Gastroesophageal sphincter (tissue), 4 donors: ENCODE measurements at regions not wholly inside any gene's neighbourhood (a gene's known extent, or its start where the extent isn't known, plus 50 kb on each side); places are given as distances from the start of the nearest gene placed in this dataset.

Experiments used
- ATAC-seq: fragments of 150-250 bp; one replicate; pipeline ENCODE4 v1.9.1; 2016; ENCODE audit warnings: mild to moderate bottlenecking, moderate library complexity
- H3K27ac ChIP-seq, 4 donors: fragments of 200-600 bp; sonication (generic) in 3 of 4; 1 replicate in 3 of 4; 2 replicates in 1 of 4; pipeline ENCODE4 v1.5.1; 2016 to 2019
- H3K27me3 ChIP-seq: fragments of 200-600 bp; sonication (generic); one replicate; pipeline ENCODE4 v1.5.1; 2019
- H3K36me3 ChIP-seq, 2 donors: fragments of 200-600 bp; sonication (generic); one replicate each; pipeline ENCODE4 v1.5.1; 2019; ENCODE audit warnings: control low read depth in 1 of 2
- H3K4me1 ChIP-seq, 3 donors: fragments of 200-600 bp; sonication (generic); 1 replicate in 2 of 3; 2 replicates in 1 of 3; pipeline ENCODE4 v1.5.1; 2016 to 2019; ENCODE audit warnings: control low read depth in 2 of 3
- H3K4me3 ChIP-seq, 2 donors: fragments of 200-600 bp; sonication (generic); one replicate each; pipeline ENCODE4 v1.5.1; 2019; ENCODE audit warnings: mild to moderate bottlenecking in 1 of 2, moderate library complexity in 1 of 2
- H3K9me3 ChIP-seq, 3 donors: fragments of 200-600 bp; sonication (generic); one replicate each; pipeline ENCODE4 v1.5.1; 2017 to 2019; ENCODE audit warnings: control low read depth in 2 of 3
- EP300 ChIP-seq: sonication (generic); formaldehyde crosslinking; IDR thresholded peaks from one replicate; pipeline ENCODE4 v1.6.1; 2017; ENCODE audit warnings: antibody characterized with exemption, mild to moderate bottlenecking
- POLR2A ChIP-seq, 2 donors: fragments of 450-650 bp; IDR thresholded peaks; one replicate each; pipeline ENCODE4 v1.6.1; 2017; ENCODE audit warnings: antibody characterized with exemption in 2 of 2, mild to moderate bottlenecking in 2 of 2, moderate library complexity in 1 of 2
- POLR2AphosphoS5 ChIP-seq: sonication (generic); formaldehyde crosslinking; IDR thresholded peaks from one replicate; pipeline ENCODE4 v1.6.1; 2017; ENCODE audit warnings: antibody characterized with exemption
- WGBS, 2 donors: methylation state at CpG; one replicate each; pipeline ENCODE4 v1.1.5; 2018; ENCODE audit warnings: low coverage in 1 of 2; 5-methylcytosine and 5-hydroxymethylcytosine counted together
- TF ChIP-seq, protein P1 (sequence below), 4 experiments: fragments of 200-600 bp in 2 of 4; fragments of 450-650 bp in 2 of 4; sonication (generic) in 1 of 4; IDR thresholded peaks; one replicate each; pipeline ENCODE4 v1.5.1; 2017 to 2019; ENCODE audit warnings: antibody characterized with exemption in 4 of 4, mild to moderate bottlenecking in 2 of 4, moderate library complexity in 2 of 4

DNA sequence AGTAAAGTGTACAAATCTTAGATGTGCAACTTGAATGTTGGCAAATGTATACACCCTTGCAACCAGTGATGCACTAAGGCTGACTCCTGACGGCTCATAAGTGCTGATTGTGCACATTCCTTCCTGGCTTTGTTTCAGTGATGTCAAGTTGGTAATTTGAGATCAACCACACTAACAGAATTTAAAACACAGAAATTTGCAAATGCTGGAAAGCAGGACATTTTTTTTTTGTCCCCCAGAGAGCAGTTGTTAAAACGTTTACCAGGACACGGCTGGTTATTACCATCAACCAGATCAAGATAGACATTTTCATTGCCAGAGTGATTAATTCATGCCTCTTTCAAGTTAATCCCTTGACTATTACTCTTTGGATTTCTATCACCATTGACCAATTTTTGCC, 735.6 kb downstream of the RFPL4B start:
- no peak overlapping the region for H3K27ac ChIP-seq
- no peaks in the 10 kb centered on the region for H3K4me1 ChIP-seq
- 26 to 38% methylated on average over 3 of the region's 3 CpGs for WGBS, 2 donors
- ATAC-seq, result no peak
- TF ChIP-seq POLR2AphosphoS5 (no peak), EP300 (no peak), POLR2A (IDR thresholded peaks at IDR 0.05) (no peak)
- TF ChIP-seq, protein P1, sequence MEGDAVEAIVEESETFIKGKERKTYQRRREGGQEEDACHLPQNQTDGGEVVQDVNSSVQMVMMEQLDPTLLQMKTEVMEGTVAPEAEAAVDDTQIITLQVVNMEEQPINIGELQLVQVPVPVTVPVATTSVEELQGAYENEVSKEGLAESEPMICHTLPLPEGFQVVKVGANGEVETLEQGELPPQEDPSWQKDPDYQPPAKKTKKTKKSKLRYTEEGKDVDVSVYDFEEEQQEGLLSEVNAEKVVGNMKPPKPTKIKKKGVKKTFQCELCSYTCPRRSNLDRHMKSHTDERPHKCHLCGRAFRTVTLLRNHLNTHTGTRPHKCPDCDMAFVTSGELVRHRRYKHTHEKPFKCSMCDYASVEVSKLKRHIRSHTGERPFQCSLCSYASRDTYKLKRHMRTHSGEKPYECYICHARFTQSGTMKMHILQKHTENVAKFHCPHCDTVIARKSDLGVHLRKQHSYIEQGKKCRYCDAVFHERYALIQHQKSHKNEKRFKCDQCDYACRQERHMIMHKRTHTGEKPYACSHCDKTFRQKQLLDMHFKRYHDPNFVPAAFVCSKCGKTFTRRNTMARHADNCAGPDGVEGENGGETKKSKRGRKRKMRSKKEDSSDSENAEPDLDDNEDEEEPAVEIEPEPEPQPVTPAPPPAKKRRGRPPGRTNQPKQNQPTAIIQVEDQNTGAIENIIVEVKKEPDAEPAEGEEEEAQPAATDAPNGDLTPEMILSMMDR (IDR thresholded peaks at IDR 0.05), result no peak
- no peak overlapping the region for H3K4me3 ChIP-seq
- no peaks in the 10 kb centered on the region for H3K36me3 ChIP-seq
- no peaks in the 10 kb centered on the region for H3K27me3 ChIP-seq
- H3K9me3 ChIP-seq, result no peaks in the 10 kb centered on the region

DNA sequence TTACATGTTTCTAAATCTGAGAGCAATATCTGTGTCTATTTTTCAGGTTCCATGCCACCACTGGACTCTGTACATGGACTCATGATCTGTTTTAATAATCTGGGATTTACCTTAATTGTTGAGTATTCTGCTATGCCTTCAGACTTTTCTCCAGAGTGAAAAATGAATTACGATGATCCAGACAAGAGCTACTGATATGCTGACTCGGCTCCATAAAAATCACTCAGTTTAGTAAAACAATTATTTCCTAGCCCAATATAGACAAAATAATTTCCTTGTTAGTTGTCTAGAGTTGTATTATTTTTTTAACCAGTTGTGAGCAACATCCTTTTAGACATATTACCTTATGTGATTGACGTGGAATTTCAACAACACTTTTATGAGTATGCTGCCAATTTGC, 736.8 kb downstream of the RFPL4B start:
- 100% methylated on average over 3 of the region's 3 CpGs for WGBS, 2 donors
- H3K27me3 ChIP-seq, result no peaks in the 10 kb centered on the region
- no peak for ATAC-seq
- no peaks in the 10 kb centered on the region for H3K36me3 ChIP-seq
- H3K4me3 ChIP-seq, result no peak overlapping the region
- H3K9me3 ChIP-seq, result no peaks in the 10 kb centered on the region
- TF ChIP-seq POLR2AphosphoS5, result no peak
- no peak for TF ChIP-seq EP300
- TF ChIP-seq, protein P1 (IDR thresholded peaks at IDR 0.05), result no peak
- no peak for TF ChIP-seq POLR2A (IDR thresholded peaks at IDR 0.05)
- H3K27ac ChIP-seq, result no peak overlapping the region
- H3K4me1 ChIP-seq, result no peaks in the 10 kb centered on the region

DNA sequence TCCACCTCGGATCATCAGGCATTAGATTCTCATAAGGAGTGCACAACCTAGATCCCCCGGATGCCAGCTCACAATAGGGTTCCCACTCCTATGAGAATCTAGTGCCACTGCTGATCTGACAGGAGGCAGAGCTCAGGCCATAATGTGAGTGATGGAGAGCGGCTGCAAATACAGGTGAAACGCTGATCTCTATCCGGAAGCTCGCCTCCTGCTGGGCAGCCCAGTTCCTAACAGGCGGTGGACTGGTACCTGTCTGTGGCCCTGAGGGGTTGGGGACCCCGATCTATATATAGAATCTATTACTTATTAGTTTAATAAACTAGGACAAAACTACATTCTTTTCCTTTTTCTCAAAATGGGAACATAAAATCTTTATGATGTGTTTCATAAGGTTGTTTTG, 741.9 kb downstream of the RFPL4B start:
- TF ChIP-seq, protein P1 (IDR thresholded peaks at IDR 0.05), result no peak
- TF ChIP-seq POLR2AphosphoS5 (no peak), EP300 (no peak), POLR2A (IDR thresholded peaks at IDR 0.05) (no peak)

DNA sequence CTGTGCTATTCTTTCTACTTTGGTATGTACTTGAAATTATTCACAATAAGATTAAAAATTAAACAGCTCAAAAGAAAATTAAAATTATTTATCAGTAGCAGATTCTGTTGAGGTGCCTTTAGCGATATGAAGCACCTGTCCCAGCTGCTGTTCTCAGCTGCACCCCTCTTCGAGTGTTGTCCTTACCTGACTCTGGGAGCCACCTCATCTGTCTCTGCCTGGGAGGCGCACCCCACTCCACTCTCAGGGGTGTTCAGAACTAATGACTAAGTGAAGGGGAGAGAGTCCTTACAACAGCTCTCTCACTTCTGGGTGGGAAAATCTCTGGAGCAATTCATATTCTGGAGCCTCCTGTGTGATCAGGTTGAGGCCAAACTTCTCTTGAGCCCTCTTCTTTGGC, 745.7 kb downstream of the RFPL4B start:
- WGBS, 2 donors, result 71 to 95% methylated on average over 2 to 3 of the region's 3 CpGs
- H3K36me3 ChIP-seq, result no peaks in the 10 kb centered on the region
- no peaks in the 10 kb centered on the region for H3K4me1 ChIP-seq
- no peaks in the 10 kb centered on the region for H3K9me3 ChIP-seq
- no peak overlapping the region for H3K27ac ChIP-seq
- no peak overlapping the region for H3K4me3 ChIP-seq
- TF ChIP-seq POLR2AphosphoS5, result no peak
- no peak for TF ChIP-seq EP300
- no peak for TF ChIP-seq POLR2A (IDR thresholded peaks at IDR 0.05)
- TF ChIP-seq, protein P1 (IDR thresholded peaks at IDR 0.05), result no peak
- no peak for ATAC-seq
- no peaks in the 10 kb centered on the region for H3K27me3 ChIP-seq

More for the DNA sequence above, 741.9 kb downstream of the RFPL4B start:
- 76 to 97% methylated on average over 4 to 8 of the region's 8 CpGs for WGBS, 2 donors
- no peaks in the 10 kb centered on the region for H3K27me3 ChIP-seq
- no peaks in the 10 kb centered on the region for H3K4me1 ChIP-seq
- H3K36me3 ChIP-seq, result no peaks in the 10 kb centered on the region
- H3K27ac ChIP-seq, result no peak overlapping the region
- H3K9me3 ChIP-seq, result no peaks in the 10 kb centered on the region
- H3K4me3 ChIP-seq, result no peak overlapping the region
- no peak for ATAC-seq

DNA sequence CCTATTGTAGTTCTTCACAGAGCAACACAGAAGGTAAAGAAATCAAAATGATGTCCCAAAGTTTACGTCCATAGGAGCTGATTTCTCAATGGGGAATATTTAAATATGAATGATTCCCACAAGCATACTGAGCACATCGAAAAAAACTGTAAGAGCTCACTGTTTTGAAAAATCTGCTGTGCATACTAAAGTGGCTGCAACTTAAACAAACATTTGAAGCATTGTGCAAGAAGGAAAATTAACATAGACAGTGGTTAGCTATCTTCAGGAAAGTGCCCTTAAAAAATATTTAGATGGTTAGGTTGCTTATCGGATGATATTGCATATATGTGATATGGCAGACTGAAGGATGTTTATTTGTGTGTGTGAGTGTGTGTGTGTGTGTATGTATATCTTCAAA, 747.6 kb downstream of the RFPL4B start:
- 45 to 48% methylated on average over 2 of the region's 3 CpGs for WGBS, 2 donors

More for the DNA sequence above, 747.6 kb downstream of the RFPL4B start:
- no peak for TF ChIP-seq POLR2AphosphoS5
- TF ChIP-seq EP300, result no peak
- TF ChIP-seq POLR2A (IDR thresholded peaks at IDR 0.05), result no peak
- TF ChIP-seq, protein P1 (IDR thresholded peaks at IDR 0.05), result no peak
- no peak for ATAC-seq
- H3K36me3 ChIP-seq, result no peaks in the 10 kb centered on the region
- no peaks in the 10 kb centered on the region for H3K9me3 ChIP-seq
- H3K27ac ChIP-seq, result no peak overlapping the region
- H3K27me3 ChIP-seq, result no peaks in the 10 kb centered on the region
- H3K4me3 ChIP-seq, result no peak overlapping the region
- no peaks in the 10 kb centered on the region for H3K4me1 ChIP-seq
